GM19239 (cell line): ENCODE measurements at regions not wholly inside any gene's neighbourhood (a gene's known extent, or its start where the extent isn't known, plus 50 kb on each side); places are given as distances from the start of the nearest gene placed in this dataset.
"Not testable (repeated sequence)": the region's sequence is repeated elsewhere in the genome, so short reads cannot be mapped to it uniquely, and the experiment has no call there.

Experiments
- DNase-seq: peaks from one replicate; pipeline ENCODE4 v3.0.0; 2011; ENCODE audit warnings: low spot score; ENCODE audit not compliant: insufficient read length
- FAIRE-seq: peaks from 2 replicates; lab custom pipeline; 2011; peaks lifted over from hg19 to GRCh38; lab: Jason Lieb, UNC

GRCh38 chr1:10935724-10936123, 76.7 kb upstream of the TARDBP start:
- FAIRE-seq: no peak
- DNase-seq: no peak

- FAIRE-seq (no peak), DNase-seq (no peak)
Measured at GRCh38 chr1:10936998-10937901, 75.2 kb upstream of the TARDBP start.

- FAIRE-seq: no peak
- DNase-seq: no peak
Measured at GRCh38 chr1:10938741-10939417, 73.6 kb upstream of the TARDBP start.

GRCh38 chr1:10939654-10940450, 72.6 kb upstream of the TARDBP start:
- FAIRE-seq (peak; percentile 98), DNase-seq (peak; percentile 78)

GRCh38 chr1:10940451-10940804, 72.0 kb upstream of the TARDBP start:
- FAIRE-seq: no peak
- no peak for DNase-seq

- DNase-seq: no peak
- no peak for FAIRE-seq
Measured at GRCh38 chr1:10940838-10941237, 71.6 kb upstream of the TARDBP start.

GRCh38 chr1:10941891-10942541, 70.4 kb upstream of the TARDBP start:
- DNase-seq (peak; percentile 78), FAIRE-seq (peak; percentile 86)

- DNase-seq (no peak), FAIRE-seq (no peak)
Measured at GRCh38 chr1:10942542-10942912, 69.9 kb upstream of the TARDBP start.

- DNase-seq (no peak), FAIRE-seq (peak; percentile 51)
Measured at GRCh38 chr1:10943041-10943440, 69.4 kb upstream of the TARDBP start.

GRCh38 chr1:10943991-10944730, 68.3 kb upstream of the TARDBP start:
- FAIRE-seq (no peak), DNase-seq (no peak)

- FAIRE-seq: no peak
- no peak for DNase-seq
Measured at GRCh38 chr1:10945991-10946509, 66.4 kb upstream of the TARDBP start.

- DNase-seq (no peak), FAIRE-seq (no peak)
Measured at GRCh38 chr1:10947181-10947580, 65.3 kb upstream of the TARDBP start.

GRCh38 chr1:10947691-10948462, 64.6 kb upstream of the TARDBP start:
- no peak for DNase-seq
- no peak for FAIRE-seq

GRCh38 chr1:10948463-10948775, 64.0 kb upstream of the TARDBP start:
- FAIRE-seq: no peak

GRCh38 chr1:10950316-10951172, 61.9 kb upstream of the TARDBP start:
- FAIRE-seq (no peak), DNase-seq (no peak)

More at GRCh38 chr1:10948463-10948775, 64.0 kb upstream of the TARDBP start:
- no peak for DNase-seq

GRCh38 chr1:10951298-10951697, 61.2 kb upstream of the TARDBP start:
- not testable (repeated sequence) for DNase-seq, FAIRE-seq

GRCh38 chr1:10951961-10952360, 60.5 kb upstream of the TARDBP start:
- FAIRE-seq (no peak), DNase-seq (no peak)
